ENCODE measurements at regions not wholly inside any gene's neighbourhood (a gene's known extent, or its start where the extent isn't known, plus 50 kb on each side); places are given as distances from the start of the nearest gene placed in this dataset.

DNA sequence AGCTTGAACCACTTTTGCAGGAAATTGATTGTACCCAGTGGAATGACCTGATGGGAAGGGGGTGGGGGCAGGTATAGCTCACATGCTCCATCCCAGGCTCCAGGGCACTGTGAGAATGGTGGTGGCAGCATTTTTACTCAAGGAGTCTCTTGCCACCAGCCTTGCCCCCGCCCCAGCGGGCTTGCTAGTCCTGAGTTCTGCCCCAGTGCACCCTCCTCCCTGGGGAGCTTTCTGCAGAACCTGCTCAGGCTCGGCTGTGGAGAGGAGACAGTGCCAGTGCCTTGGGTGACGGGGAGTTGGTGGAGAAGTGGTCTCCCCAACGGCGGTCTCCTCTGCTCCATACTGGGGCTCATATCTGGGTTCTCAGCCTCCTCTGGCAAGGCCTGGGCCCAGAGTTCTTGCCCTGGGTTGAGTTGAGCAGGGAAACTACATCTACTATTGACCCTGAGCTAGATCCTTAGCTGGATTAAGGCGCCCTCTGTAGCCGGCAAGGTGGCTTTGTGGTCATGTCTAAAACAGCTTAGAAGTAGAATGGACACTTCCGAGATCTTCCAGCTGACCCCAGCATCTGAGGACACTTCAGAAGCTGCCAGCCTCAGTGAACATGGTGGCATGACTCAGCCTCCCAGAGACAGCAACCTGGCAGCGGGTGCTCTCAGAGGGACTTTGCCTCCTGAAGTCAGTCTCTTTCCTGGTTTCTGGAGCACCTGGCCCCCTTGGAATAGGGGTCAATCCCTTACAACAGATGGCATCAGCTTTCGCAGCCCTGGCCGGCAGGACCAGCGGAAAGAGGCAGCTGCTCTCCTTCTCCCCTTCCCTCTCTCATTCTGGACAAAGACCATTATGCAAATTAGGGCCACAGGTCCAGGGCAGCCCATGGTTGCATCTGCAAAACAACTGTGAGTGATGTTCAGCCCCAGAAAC lies 363.4 kb upstream of the MKI67 start:
- no peak for DNase-seq (ENCODE audit: extremely low read depth, insufficient read length)
- Histone ChIP-seq H3K36me3 (ENCODE audit: control insufficient read depth, insufficient read depth, low read length) (no peaks in the 10 kb centered on the region), H3K27me3 (replicated peaks; ENCODE audit: control insufficient read depth, insufficient read depth, low read length) (no peaks in the 10 kb centered on the region), H3K4me3 (replicated peaks; ENCODE audit: low read depth, low read length) (no peak overlapping the region)
- TF ChIP-seq, protein P1, sequence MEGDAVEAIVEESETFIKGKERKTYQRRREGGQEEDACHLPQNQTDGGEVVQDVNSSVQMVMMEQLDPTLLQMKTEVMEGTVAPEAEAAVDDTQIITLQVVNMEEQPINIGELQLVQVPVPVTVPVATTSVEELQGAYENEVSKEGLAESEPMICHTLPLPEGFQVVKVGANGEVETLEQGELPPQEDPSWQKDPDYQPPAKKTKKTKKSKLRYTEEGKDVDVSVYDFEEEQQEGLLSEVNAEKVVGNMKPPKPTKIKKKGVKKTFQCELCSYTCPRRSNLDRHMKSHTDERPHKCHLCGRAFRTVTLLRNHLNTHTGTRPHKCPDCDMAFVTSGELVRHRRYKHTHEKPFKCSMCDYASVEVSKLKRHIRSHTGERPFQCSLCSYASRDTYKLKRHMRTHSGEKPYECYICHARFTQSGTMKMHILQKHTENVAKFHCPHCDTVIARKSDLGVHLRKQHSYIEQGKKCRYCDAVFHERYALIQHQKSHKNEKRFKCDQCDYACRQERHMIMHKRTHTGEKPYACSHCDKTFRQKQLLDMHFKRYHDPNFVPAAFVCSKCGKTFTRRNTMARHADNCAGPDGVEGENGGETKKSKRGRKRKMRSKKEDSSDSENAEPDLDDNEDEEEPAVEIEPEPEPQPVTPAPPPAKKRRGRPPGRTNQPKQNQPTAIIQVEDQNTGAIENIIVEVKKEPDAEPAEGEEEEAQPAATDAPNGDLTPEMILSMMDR (IDR thresholded peaks at IDR 0.05; ENCODE audit: insufficient read depth, low read length, poor library complexity, severe bottlenecking): no peak

DNA sequence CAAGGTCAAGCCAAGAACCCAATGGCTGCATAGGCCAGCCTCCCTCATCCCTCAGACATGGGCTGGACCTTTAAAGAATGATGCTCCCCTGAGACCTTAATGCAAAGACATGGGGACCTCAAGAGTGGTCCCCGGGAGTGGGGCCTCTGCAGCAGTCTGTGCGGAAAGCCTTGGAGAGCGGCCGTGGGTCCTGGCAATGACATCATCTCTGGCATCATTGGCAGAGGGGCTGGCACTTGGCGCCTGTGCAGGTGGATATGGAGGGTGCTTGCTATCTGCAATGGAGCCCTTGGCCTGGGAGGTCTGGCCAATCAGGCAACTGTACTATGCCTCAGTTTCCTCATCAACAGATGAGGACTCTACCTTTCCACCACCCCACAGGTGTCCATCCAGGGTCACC lies 365.5 kb upstream of the MKI67 start:
- Histone ChIP-seq H3K27me3 (replicated peaks; ENCODE audit: control insufficient read depth, insufficient read depth, low read length) (no peaks in the 10 kb centered on the region), H3K4me3 (replicated peaks; ENCODE audit: low read depth, low read length) (no peak overlapping the region), H3K36me3 (ENCODE audit: control insufficient read depth, insufficient read depth, low read length) (no peaks in the 10 kb centered on the region)
- DNase-seq (ENCODE audit: extremely low read depth, insufficient read length): no peak
- TF ChIP-seq, protein P1 (IDR thresholded peaks at IDR 0.05; ENCODE audit: insufficient read depth, low read length, poor library complexity, severe bottlenecking): no peak

DNA sequence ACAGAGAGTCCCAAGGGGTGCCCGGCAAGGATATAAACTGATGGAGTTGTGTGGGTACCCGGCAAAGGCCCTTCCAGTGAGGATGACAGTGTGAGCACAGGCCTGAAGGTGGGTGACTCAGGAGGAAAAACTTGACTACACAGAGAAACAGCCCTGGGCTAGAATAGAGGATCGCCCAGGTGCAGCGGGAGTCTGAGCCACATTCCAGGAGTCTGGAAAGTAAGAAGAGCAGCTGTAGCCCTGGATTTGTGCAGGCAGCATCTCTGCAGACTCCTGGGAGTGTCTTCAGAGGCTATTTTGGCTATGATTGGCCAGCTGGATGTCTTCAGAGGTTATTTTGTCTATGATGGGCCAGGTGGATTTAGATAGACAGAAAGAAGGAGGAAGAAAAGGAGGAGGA lies 367.6 kb upstream of the MKI67 start:
- Histone ChIP-seq H3K4me3 (replicated peaks; ENCODE audit: low read depth, low read length) (no peak overlapping the region), H3K36me3 (ENCODE audit: control insufficient read depth, insufficient read depth, low read length) (no peaks in the 10 kb centered on the region), H3K27me3 (replicated peaks; ENCODE audit: control insufficient read depth, insufficient read depth, low read length) (no peaks in the 10 kb centered on the region)
- DNase-seq (ENCODE audit: extremely low read depth, insufficient read length): no peak
- TF ChIP-seq, protein P1 (IDR thresholded peaks at IDR 0.05; ENCODE audit: insufficient read depth, low read length, poor library complexity, severe bottlenecking): no peak

DNA sequence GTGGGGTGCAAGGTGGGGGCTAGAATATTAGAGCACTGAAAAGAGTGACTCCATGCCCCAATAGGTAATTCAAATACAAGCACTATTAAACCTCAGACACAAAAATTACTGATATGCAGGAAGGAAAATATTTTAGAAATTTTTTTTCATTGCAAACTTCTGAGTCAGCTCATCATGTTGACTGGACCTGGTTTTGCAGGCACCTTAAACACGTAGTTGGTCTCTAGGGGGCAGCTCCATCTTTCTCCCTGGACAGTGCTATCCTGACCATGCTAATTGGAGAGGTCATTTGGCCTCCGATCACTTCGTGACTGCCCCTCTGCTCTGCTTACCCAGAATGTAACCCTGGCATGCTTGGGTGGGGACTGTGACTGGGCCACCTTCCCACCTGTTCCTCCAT lies 368.4 kb upstream of the MKI67 start:
- DNase-seq (ENCODE audit: extremely low read depth, insufficient read length): no peak
- no peaks in the 10 kb centered on the region for H3K27me3 ChIP-seq (replicated peaks; ENCODE audit: control insufficient read depth, insufficient read depth, low read length)
- no peak overlapping the region for H3K4me3 ChIP-seq (replicated peaks; ENCODE audit: low read depth, low read length)
- TF ChIP-seq, protein P1 (IDR thresholded peaks at IDR 0.05; ENCODE audit: insufficient read depth, low read length, poor library complexity, severe bottlenecking): no peak
- no peaks in the 10 kb centered on the region for H3K36me3 ChIP-seq (ENCODE audit: control insufficient read depth, insufficient read depth, low read length)

DNA sequence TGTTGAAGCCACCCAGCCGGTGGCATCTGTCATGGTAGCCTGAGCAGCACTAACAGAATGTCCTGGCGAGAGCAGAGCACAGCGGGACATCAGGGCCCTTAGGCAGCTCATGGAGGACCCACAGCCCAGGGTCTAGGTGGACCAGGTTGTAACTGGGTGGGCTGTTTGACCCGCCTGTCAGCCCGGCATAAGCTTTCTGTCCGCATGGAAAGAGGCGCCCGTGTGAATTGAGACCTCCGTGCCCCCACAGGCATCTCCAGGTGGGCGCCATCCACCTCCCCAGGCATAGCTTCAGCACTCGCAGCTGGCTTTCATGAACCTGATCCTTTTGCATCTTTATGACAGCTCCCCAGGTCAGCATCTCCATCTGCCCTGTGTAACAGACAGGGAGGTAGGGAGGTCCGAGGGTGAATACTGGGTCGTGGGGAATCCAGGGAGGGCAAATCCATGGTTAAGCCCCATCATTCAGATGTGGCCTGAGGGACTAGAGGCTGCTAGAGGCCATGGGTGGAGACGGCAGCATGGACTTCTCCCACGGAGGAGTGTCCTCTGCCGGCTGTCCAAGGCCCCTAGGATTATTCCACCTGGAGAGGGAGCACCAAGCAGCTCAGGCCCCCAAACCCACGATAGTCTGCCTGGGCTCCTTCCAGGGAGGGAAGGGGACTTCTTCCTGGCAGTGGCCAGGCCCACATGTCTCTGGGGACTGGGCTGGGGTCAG lies 371.6 kb upstream of the MKI67 start:
- TF ChIP-seq, protein P1 (IDR thresholded peaks at IDR 0.05; ENCODE audit: insufficient read depth, low read length, poor library complexity, severe bottlenecking): no peak
- Histone ChIP-seq H3K27me3 (replicated peaks; ENCODE audit: control insufficient read depth, insufficient read depth, low read length) (no peaks in the 10 kb centered on the region), H3K36me3 (ENCODE audit: control insufficient read depth, insufficient read depth, low read length) (no peaks in the 10 kb centered on the region), H3K4me3 (replicated peaks; ENCODE audit: low read depth, low read length) (no peak overlapping the region)
- no peak for DNase-seq (ENCODE audit: extremely low read depth, insufficient read length)

Measured in GM06990 (cell line).